ENCODE measurements at regions not wholly inside any gene's neighbourhood (a gene's known extent, or its start where the extent isn't known, plus 50 kb on each side); places are given as distances from the start of the nearest gene placed in this dataset.

GRCh38 chr9:2489838-2490314, 131.7 kb upstream of the VLDLR start:
- Histone ChIP-seq H3K9me3 (ENCODE audit: low read depth) (no peaks in the 10 kb centered on the region), H3K79me2 (ENCODE audit: insufficient read depth) (no peaks in the 10 kb centered on the region), H4K20me1 (ENCODE audit: insufficient read depth) (no peaks in the 10 kb centered on the region), H3K9ac (no peak overlapping the region), H3K9me2 (ENCODE audit: insufficient read depth) (no peaks in the 10 kb centered on the region), H3F3A (ENCODE audit: insufficient read depth) (peaks cover 25% of the 10 kb centered on the region), H3K4me2 (ENCODE audit: unreplicated experiment) (peak overlapping the region; percentile 59), H3K36me3 (ENCODE audit: low read depth) (no peaks in the 10 kb centered on the region; the same call in 1 of the 2 replicates), H3K4me3 (no peak overlapping the region), H2AFZ (peak overlapping the region; percentile 35), H3K27ac (peak overlapping the region; percentile 18; the same call in 1 of the 2 replicates), H3K4me1 (ENCODE audit: insufficient read depth) (peaks cover 37% of the 10 kb centered on the region), H3K27me3 (replicated peaks; ENCODE audit: insufficient read depth) (no peaks in the 10 kb centered on the region)
- TF ChIP-seq EZH2phosphoT487 (IDR thresholded peaks at IDR 0.05; ENCODE audit: insufficient read depth, low read depth) (0 out of 2 replicates have a peak, but pooled peaks have one; percentile 28), EZH2 (IDR thresholded peaks at IDR 0.05; ENCODE audit: insufficient read depth, poor library complexity, severe bottlenecking) (no peak)
- 2 to 7% methylated on average over 2 of the region's 2 CpGs for WGBS, 2 experiments (ENCODE audit: low coverage in 1 of 2, low lambda C conversion rate in 2 of 2, missing lambda C conversion rate in 2 of 2)
- DNase-seq = peak; percentile 66
- in situ Hi-C loops (cut with MboI) = no loop called here

DNA sequence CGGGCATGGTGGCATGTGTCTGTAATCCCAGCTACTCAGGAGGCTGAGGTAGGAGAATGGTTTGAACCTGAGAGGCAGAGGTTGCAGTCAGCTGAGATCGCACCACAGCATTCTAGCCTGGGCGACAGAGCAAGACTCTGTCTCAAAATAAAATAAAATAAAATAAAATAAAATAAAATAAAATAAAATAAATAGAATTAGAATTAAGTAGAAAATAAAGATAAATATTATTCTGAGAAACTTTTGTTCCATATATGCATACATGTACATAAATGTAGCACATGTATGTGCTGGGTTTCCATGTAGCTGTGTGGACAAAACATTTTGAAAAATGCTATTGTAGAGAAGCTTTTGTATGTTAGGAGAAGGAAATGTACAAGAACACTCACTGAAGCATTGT, 129.4 kb upstream of the VLDLR start:
- Histone ChIP-seq H3K36me3 (ENCODE audit: low read depth) (no peaks in the 10 kb centered on the region; the same call in 1 of the 2 replicates), H2AFZ (no peak overlapping the region), H3K27me3 (replicated peaks; ENCODE audit: insufficient read depth) (no peaks in the 10 kb centered on the region), H3K9me2 (ENCODE audit: insufficient read depth) (no peaks in the 10 kb centered on the region), H3K27ac (no peak overlapping the region), H3K4me2 (ENCODE audit: unreplicated experiment) (no peak overlapping the region), H3K4me3 (no peak overlapping the region), H3K9me3 (ENCODE audit: low read depth) (no peaks in the 10 kb centered on the region), H3F3A (ENCODE audit: insufficient read depth) (peaks cover 28% of the 10 kb centered on the region), H3K9ac (no peak overlapping the region), H3K79me2 (ENCODE audit: insufficient read depth) (no peaks in the 10 kb centered on the region), H4K20me1 (ENCODE audit: insufficient read depth) (no peaks in the 10 kb centered on the region), H3K4me1 (ENCODE audit: insufficient read depth) (peaks cover 41% of the 10 kb centered on the region)
- in situ Hi-C loops (cut with MboI) = no loop called here
- no peak for DNase-seq
- TF ChIP-seq EZH2 (IDR thresholded peaks at IDR 0.05; ENCODE audit: insufficient read depth, poor library complexity, severe bottlenecking) (no peak), EZH2phosphoT487 (IDR thresholded peaks at IDR 0.05; ENCODE audit: insufficient read depth, low read depth) (no peak)
- 88 to 100% methylated on average over 1 to 3 of the region's 3 CpGs for WGBS, 2 experiments (ENCODE audit: low coverage in 1 of 2, low lambda C conversion rate in 2 of 2, missing lambda C conversion rate in 2 of 2)

GRCh38 chr9:2493109-2493508, 128.5 kb upstream of the VLDLR start:
- no peaks in the 10 kb centered on the region for H3K9me2 ChIP-seq (ENCODE audit: insufficient read depth)
- H3K4me2 ChIP-seq (ENCODE audit: unreplicated experiment) = peak overlapping the region; percentile 45
- H4K20me1 ChIP-seq (ENCODE audit: insufficient read depth) = no peaks in the 10 kb centered on the region
- H3K79me2 ChIP-seq (ENCODE audit: insufficient read depth) = no peaks in the 10 kb centered on the region
- no peaks in the 10 kb centered on the region for H3K9me3 ChIP-seq (ENCODE audit: low read depth)
- in situ Hi-C loops (cut with MboI) = no loop called here
- TF ChIP-seq EZH2phosphoT487 (IDR thresholded peaks at IDR 0.05; ENCODE audit: insufficient read depth, low read depth) (no peak), EZH2 (IDR thresholded peaks at IDR 0.05; ENCODE audit: insufficient read depth, poor library complexity, severe bottlenecking) (no peak)
- H3F3A ChIP-seq (ENCODE audit: insufficient read depth) = peaks cover 28% of the 10 kb centered on the region
- H3K27me3 ChIP-seq (replicated peaks; ENCODE audit: insufficient read depth) = no peaks in the 10 kb centered on the region
- H3K4me1 ChIP-seq (ENCODE audit: insufficient read depth) = peaks cover 41% of the 10 kb centered on the region
- H2AFZ ChIP-seq = no peak overlapping the region
- 79 to 81% methylated on average over 2 of the region's 2 CpGs for WGBS, 2 experiments (ENCODE audit: low coverage in 1 of 2, low lambda C conversion rate in 2 of 2, missing lambda C conversion rate in 2 of 2)
- no peaks in the 10 kb centered on the region; the same call in 1 of the 2 replicates for H3K36me3 ChIP-seq (ENCODE audit: low read depth)
- H3K27ac ChIP-seq = peak overlapping the region; percentile 16; the same call in 1 of the 2 replicates
- no peak overlapping the region for H3K9ac ChIP-seq
- H3K4me3 ChIP-seq = no peak overlapping the region
- DNase-seq = peak; percentile 80

- H3K27ac ChIP-seq = peak overlapping the region; percentile 16; the same call in 1 of the 2 replicates
These were observed 128.1 kb upstream of the VLDLR start for GRCh38 chr9:2493529-2493928.

More at GRCh38 chr9:2493529-2493928, 128.1 kb upstream of the VLDLR start:
- Histone ChIP-seq H3K27me3 (replicated peaks; ENCODE audit: insufficient read depth) (no peaks in the 10 kb centered on the region), H3K4me2 (ENCODE audit: unreplicated experiment) (peak overlapping the region; percentile 45), H3K9ac (no peak overlapping the region), H3F3A (ENCODE audit: insufficient read depth) (peaks cover 28% of the 10 kb centered on the region), H4K20me1 (ENCODE audit: insufficient read depth) (no peaks in the 10 kb centered on the region), H3K4me1 (ENCODE audit: insufficient read depth) (peaks cover 41% of the 10 kb centered on the region), H3K9me3 (ENCODE audit: low read depth) (no peaks in the 10 kb centered on the region), H3K36me3 (ENCODE audit: low read depth) (no peaks in the 10 kb centered on the region; the same call in 1 of the 2 replicates), H3K4me3 (no peak overlapping the region), H3K79me2 (ENCODE audit: insufficient read depth) (no peaks in the 10 kb centered on the region), H2AFZ (no peak overlapping the region), H3K9me2 (ENCODE audit: insufficient read depth) (no peaks in the 10 kb centered on the region)
- WGBS, 2 experiments (ENCODE audit: low coverage in 1 of 2, low lambda C conversion rate in 2 of 2, missing lambda C conversion rate in 2 of 2) = 16 to 24% methylated on average over 3 of the region's 3 CpGs
- DNase-seq = no peak
- TF ChIP-seq EZH2 (IDR thresholded peaks at IDR 0.05; ENCODE audit: insufficient read depth, poor library complexity, severe bottlenecking) (no peak), EZH2phosphoT487 (IDR thresholded peaks at IDR 0.05; ENCODE audit: insufficient read depth, low read depth) (no peak)
- in situ Hi-C loops (cut with MboI) = no loop called here

All from GM23248 (cell line).